ENCODE measurements at regions not wholly inside any gene's neighbourhood (a gene's known extent, or its start where the extent isn't known, plus 50 kb on each side); places are given as distances from the start of the nearest gene placed in this dataset.
A peak's percentile ranks its signal among the peaks of the same experiment; 100 is the strongest.

DNA sequence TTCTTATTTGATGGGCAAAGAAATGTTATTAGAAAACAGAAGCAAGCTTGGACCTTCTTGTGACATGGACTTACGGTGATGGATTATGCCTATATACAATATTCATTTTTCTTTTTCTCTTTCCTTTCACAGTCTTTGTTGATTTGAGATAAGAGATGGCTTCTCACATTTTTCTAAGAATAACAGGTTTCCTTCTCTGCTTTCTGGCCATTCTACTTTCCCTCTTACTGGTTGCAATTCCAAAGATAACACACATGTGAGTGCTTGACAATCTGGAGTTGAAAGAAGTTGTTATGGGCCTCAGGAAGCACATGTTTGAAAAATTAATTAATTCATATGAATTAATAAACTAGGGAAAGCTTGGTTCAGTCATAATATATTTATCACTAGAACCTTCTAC is 89.8 kb upstream of the RPS23 start:
- no peak for DNase-seq (ENCODE audit: low spot score)
- FAIRE-seq, result no peak

DNA sequence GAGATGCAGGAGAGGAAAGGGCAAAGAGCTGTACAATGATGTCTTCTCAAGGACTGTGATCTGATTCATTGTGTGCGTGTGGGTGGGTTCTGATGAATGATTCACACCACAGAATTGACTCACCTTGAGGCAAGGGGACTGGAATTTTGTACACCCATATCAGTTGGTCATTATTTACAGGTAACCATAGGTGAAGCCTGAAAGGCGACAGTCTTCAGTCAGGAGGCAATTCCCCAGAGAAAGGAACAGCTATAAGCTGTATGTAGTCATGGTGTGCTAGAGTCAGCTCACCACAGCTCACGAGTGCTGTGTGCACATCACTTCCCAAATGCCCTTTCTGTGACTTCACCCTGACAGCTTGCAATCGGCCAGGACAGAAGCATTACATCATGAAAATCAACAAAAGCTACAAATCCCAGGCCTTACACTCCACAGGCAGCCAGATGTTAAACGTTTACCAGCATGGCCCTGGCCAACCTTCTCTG is 87.6 kb upstream of the RPS23 start:
- peak; percentile 90 for DNase-seq (ENCODE audit: low spot score)
- peak; percentile 48 for FAIRE-seq

DNA sequence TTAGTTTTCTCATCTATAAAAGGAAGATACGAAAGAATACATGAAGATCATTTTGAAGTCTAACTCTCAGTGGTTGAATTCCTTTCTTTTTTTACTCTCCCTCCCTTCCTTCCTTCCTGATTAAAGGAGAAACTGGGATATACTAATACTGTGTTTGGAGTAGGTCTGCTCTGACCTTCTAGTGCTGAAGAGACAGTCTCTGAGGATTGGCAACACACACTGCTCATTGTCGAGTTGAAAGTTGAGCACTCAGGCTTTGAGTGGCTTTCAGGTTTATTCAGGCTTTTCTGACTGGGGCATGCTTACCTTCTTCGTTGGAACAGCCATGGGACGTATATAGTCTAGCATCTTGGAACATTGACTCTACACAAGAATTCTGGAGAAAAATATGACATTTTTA is 86.9 kb upstream of the RPS23 start:
- no peak for DNase-seq (ENCODE audit: low spot score)
- FAIRE-seq, result no peak

DNA sequence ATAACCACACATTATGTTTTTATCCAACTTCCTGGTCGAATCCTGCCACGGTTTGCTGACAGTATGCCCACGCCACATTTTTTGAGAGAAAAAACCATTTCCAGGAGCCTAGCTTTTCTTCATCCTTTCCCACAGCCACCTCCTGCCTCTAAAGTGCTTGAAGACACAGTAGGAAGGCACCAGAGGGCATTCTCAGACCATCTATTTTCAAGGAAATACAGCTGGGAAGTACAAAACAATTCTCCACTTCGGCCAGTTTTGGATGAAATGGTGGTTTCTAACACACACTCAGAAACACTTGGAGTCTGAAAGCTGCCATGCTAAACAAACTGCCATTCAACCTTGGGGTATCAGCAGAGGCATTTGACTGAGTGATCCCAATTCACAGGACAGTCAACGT is 86.3 kb upstream of the RPS23 start:
- DNase-seq (ENCODE audit: low spot score) (no peak), FAIRE-seq (no peak)

DNA sequence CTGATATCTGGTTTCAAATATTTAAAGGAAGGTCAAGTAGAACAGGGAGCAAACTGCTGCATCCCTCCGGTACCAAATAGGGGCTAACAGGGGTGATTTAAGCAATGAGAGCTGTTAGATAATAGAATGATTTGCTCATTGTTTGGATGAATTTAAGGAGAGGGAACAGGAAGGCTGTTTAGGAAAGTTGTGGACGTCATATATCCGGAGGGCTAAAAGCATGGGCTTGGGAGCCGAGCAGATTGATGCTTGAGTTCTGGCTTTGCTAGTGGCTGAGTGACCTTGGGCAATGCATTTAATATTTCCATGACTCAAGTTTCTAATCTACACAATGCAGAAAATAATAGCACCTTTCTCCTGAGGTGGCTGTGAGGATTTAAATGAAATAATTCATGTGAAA is 85.4 kb upstream of the RPS23 start:
- DNase-seq (ENCODE audit: low spot score) (no peak), FAIRE-seq (no peak)

DNA sequence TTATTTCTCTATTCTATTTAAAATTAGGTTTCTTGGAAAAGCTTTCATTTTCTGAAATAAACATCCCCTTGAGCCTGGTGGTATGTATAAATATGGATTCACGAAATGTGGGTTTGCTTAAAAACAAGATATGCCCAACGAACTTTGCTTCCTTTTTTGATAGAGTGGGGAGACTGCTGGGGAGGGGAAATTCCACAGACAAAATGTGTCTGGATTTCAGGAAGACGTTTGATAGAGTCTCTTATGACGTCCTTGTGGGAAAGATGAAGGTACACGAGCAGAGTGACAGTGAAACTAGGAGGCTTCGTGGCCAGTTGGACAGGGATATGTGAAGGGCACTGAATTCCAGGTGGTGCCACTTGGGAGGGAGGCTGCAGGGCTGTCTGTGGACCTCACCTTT is 84.5 kb upstream of the RPS23 start:
- no peak for DNase-seq (ENCODE audit: low spot score)
- no peak for FAIRE-seq

DNA sequence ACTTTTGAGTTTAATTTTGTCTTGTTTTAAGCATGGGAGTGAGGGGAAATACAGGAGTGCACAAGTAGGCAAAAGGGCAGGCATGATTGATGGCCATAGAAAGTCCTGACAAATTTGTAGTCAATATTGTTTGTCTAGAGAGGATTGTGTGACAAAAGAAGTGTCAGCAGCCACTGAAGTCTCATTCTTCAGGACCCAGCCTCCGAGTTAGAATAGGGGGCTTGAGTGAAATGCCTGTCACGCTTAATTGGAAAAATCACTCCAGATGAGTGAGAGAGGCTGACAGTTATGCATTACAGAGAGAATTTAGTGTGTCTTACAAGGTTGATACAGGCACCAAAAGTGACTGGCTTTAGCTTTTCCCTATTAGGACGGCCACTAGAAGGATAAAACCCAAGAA is 81.9 kb upstream of the RPS23 start:
- no peak for FAIRE-seq
- no peak for DNase-seq (ENCODE audit: low spot score)

DNA sequence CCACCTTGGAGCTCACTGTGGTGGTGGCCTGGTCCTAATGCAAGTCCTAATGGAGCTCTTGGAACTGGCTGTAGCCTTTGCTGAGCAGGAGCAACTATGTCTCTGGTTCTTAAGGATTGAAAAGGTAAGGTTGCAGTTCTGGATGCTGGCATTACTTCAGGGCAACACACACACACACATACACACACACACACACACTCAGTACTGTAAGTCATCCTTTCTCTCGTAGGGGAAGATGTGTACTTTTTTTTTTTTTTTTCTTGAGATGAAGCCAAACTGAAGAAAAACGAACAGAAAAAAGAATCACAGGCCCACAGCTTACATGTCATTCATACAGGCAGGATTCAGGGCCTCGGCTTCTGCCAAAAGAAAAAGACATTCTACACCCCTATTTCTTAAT is 81.1 kb upstream of the RPS23 start:
- FAIRE-seq (no peak), DNase-seq (ENCODE audit: low spot score) (no peak)

DNA sequence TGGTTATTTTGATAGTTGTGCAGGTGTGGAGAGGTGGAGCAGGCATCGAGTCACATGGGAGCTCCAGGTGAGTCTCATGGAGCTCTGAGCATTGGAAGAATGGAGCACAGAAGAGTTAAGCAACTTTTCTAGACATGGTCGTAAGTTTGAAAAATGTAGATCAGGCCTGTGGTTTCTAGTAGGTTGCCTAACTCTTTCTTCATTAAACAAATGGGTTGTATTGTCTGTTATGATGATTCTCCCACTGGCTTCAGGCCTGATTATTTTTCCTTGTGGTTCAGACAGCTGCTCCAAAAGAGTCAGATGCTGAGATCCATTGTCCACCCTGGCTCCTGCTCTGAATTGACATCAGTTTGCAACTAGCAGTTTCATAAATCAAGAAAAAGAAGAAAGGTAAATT is 80.3 kb upstream of the RPS23 start:
- DNase-seq (ENCODE audit: low spot score) (no peak), FAIRE-seq (no peak)

DNA sequence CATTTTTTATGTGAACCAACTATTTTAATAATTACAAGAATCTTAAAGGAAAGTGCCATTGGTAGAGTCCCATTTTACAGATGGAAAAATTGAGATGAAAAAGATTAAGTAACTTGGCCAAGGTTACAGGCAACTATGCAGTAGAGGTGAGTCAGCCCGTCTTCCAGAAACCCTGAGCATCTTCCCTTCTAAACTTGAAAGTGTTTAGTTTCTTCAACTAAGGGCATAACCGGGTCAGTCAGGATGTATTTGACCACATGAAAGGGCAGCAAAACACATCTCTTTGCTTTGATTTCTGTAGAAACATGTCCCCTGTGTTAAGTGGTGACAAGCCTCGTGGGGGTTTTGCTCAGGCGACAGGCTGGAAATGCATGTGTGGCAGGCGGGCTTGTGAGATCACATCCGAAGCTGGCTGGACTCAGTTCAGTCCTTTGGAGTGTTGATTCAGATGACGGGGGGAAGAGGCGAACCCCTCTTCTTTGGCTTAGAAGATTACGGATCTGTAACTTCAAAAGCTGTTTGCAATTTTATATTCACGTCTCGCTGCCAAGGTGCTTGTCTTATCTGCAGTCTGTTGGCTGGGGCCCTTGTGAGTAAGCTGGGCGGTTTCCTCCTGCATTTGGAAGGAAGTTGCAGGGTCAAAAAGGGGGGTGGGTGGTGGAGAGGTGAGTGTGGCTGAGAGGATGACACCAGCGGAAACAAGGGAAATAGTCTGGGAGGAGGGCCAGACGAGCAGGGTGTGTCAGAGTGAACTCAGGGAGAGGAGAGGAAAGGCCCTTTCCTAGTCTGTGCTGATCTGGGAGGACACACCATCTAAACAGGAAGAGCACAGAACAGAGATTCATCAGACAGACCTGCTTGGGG is 78.9 kb upstream of the RPS23 start:
- FAIRE-seq (peak; percentile 67), DNase-seq (ENCODE audit: low spot score) (peak; percentile 74)

DNA sequence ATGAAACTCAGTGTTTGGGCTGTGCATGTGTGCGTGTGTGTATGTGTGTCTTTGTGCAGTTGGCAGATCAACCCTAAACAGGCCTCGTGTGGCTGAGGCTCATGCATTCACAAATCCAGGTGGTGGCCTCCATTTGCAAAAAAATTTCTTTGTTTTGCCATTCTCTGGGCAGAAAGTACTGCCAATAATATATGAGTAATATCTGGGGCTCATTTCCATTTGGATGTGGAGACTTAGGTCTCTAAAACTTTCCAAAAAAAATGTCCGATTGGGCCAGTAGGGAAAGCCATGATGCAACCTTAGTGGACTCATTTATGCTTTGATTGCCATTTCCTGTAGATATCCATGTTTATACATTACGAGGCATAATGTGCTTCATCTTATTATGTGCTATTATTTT is 77.9 kb upstream of the RPS23 start:
- no peak for DNase-seq (ENCODE audit: low spot score)
- no peak for FAIRE-seq

DNA sequence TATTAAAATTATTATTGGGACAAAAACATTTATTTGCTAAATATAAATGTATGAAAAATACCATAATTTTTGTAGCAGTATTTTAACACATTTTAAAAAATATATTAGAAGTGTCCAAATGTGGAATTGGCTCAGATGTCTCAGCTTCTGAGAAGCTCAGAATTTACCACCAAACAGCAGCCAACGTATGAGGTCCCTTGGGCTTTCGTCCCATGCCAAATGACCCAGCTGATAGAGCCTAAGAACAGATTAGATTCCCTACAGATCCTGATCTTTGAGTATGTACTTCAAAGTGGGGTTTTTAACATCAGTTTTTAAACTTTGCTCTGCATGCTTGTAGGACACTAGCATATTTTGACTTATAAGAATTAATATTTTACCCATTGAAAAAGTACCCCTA is 77.3 kb upstream of the RPS23 start:
- DNase-seq (ENCODE audit: low spot score), result no peak
- no peak for FAIRE-seq

DNA sequence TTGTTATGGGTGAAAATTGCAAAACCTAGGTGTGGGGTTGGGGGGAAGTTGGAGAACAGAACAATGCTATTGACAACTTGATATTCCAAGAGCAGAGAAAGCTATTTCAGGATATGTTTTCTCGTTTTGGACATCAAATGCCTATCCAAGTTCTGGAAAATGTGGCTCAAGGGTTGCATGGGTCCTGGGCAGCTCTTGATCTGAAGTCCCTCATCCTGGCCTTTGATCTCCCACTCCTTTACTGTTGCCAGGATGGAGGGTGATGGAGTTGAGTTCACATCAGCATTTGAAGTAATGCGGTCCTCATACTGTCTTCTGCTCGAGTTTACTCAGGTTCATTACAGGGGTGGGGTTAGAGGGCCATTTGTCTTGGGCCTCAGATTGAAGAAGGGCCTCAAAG is 76.9 kb upstream of the RPS23 start:
- no peak for FAIRE-seq
- no peak for DNase-seq (ENCODE audit: low spot score)

DNA sequence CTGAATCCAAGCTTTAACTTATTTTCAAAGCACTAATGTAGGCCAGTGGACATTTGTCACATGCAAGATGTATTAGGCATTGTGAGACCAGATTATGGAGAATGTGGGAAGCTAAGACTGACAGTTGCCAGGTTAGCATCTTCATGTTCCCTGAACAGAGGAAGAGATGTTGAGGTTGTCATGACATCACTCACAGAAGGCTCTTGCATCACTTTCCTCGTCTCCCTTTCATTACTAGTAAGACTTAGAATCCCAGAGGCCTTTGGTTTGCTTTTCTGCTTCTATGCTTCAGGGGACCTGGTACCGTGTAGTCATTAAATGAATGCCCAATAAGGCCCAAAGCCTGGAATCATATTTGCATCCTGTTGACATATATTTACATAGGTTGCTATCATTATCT is 76.4 kb upstream of the RPS23 start:
- no peak for DNase-seq (ENCODE audit: low spot score)
- no peak for FAIRE-seq

DNA sequence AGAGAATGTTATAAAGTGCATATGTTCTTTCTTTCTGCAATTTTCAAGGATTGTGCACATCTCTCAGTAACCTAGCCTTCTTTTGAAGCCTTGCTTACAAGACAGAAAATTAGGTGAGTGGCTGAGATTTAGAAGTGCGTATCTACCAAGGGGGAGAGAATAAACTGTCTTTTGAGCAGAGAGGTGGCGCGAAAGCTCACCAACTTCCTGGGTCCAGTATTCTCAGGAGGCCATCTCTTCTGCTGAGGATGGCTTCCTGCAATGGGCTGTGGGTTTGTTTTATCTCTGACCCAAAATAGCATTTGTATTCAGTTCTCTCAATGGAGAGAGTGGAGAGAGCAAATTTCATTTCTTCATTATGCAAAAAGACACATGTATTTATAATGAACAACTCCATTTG is 75.4 kb upstream of the RPS23 start:
- FAIRE-seq, result no peak
- no peak for DNase-seq (ENCODE audit: low spot score)

DNA sequence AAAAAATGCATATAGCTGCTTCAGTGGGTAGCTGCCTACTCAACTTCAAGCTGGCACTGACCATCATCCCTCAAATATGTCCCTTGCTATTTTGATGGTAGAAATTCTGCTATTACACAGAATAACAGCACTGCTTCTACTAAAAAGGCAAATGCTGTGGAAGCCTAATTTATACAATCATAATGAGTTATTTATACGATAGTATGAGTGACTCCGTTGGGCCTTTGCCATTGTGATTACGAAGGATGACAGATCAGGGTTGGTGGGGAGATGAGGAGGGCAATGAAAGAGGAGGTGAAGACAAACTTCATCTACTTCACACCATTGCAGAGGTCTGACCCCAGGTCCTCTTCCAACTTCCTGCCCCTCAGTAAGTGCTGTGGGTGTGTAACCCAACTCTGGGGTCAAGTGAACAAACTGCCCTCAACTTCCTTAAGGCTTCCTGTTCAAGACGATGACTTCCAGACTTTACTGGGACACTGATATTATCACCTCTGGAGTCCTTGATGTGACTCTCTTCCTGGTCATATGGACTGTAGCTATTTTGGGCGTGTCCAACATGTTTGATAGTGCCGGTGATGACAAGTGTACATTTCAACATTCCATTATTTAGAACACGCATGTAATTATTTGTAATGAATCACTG is 74.1 kb upstream of the RPS23 start:
- FAIRE-seq, result no peak
- DNase-seq (ENCODE audit: low spot score), result no peak

DNA sequence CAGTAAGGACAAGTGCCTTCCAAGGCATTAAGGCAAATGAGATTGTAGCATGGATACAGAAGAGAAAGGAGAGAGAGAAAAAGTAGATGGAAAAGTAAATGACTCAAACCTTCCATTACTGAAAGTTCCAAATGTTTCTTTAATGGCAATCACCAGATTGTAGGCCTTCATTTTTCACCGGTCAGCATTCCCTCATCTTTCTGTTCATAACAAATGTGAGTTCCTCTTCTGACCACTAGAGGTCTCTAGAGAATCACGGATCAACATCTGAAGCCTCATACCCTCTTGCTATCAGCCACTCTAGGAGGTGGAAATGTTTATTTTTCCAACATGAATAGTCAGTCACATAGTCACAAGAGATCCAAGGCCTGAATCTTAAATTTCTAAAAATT is 73.6 kb upstream of the RPS23 start:
- FAIRE-seq, result no peak
- peak; percentile 32 for DNase-seq (ENCODE audit: low spot score)

DNA sequence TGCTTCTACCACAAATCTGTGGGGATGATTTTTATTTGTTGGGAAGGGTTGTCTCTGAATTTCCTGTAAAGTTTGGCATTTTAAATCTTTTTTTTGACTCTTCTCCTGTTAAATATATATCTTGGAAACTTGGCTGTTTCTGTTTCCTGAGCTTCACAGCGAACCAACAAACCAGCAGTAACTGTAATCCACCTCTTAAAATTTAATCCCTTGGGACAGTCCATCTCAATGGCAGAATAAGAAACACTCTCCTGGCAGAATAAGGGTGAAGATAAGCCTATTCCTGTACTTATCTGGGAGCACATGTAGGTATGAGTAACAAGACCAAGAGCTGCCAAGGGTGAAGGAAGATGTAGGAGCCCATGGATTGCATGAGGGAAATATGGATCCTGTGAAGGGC is 73.1 kb upstream of the RPS23 start:
- DNase-seq (ENCODE audit: low spot score), result no peak
- no peak for FAIRE-seq

DNA sequence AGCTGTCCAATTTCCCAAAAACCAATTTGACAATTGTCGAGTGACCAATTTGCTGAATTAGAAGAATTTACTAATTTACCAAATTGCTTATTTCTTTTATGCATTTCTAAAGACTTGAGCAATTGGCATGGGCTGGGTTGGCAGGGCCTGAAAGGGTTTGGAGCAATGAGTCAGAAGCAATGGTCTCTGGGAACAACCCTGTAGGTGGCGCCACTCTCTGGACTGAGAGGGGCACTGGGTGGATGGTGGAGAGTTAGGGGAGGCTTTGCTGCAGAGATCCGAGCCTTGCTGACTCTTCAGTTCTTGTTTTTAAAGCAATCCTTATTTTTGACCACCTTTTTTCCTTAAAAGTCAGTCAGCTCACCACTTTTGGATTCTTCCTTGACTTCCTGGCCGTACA is 71.5 kb upstream of the RPS23 start:
- FAIRE-seq, result no peak
- DNase-seq (ENCODE audit: low spot score), result no peak

DNA sequence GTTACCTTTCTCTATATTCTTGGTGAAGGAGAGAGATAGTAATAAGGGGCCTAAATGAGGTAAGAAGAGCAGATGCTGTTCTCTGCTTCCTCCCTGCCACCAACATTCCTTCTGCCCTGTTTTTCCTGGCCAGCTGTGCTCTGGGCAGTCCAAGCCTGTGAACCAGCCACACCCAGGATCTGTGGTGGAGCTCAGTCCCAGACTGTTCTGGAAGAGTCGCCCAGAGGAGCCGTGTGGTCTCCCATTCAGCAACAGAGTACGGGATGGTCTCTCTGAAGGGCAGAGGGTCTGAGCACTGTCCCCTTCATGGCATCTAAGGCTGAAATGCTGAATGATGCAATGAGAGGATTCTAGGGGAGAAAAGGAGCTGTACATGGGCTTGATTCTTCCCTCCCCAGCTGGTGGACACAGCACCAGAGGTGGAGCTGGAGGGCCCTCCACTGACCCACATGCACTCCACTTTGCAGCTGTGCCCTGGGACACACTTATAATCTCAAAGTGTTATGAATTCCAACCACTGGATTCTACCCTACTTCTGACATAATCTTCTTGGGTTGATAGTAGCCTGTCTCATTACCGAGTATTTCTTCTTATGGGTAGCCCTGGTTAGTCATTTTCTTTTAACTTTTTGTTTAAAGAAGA is 70.8 kb upstream of the RPS23 start:
- DNase-seq (ENCODE audit: low spot score) (no peak), FAIRE-seq (no peak)

DNA sequence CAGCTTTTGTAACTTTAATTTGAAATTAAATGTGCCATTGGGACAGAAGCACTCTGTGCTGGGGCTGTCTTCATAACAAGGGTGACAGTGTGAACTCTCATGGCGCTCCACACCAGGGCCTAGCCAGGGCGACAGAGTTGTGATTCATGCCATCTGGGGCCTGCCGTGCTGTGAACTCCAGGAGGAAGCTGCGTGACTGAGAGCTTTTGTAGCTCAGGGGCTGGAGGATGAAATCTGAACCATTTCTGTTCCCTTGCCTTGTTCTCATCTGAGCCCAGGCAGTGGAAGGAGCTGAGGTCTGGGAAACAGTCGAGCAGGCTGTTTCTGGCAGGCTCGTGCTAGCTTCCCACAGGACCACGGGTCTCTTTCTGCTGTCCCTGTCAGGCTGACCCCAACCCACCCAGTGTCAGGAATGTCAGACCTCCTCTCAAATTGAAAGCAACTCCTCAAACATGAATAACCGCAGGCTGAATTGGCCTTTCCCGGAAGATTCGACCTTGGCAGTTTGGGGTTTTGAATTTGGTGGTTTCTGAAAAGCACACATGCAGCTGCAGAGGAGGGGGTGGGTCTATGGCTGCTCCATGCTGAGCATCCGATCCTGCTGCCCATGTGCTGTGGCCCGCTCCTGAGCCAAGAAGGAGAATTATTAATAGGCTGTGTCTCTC is 69.2 kb upstream of the RPS23 start:
- DNase-seq (ENCODE audit: low spot score) (no peak), FAIRE-seq (no peak)
